ENCODE measurements at regions not wholly inside any gene's neighbourhood (a gene's known extent, or its start where the extent isn't known, plus 50 kb on each side); places are given as distances from the start of the nearest gene placed in this dataset.
"Not testable (repeated sequence)": the region's sequence is repeated elsewhere in the genome, so short reads cannot be mapped to it uniquely, and the experiment has no call there.

GRCh38 chr12:90794212-90794611 is 160.8 kb downstream of the CCER1 start:
- no peaks in the 10 kb centered on the region for H3K4me1 ChIP-seq
- intact Hi-C loops (cut with DNase I), result no loop called here
- DNase-seq, result no peak

GRCh38 chr12:90792718-90793117 is 162.3 kb downstream of the CCER1 start:
- DNase-seq; H3K36me3 ChIP-seq (ENCODE audit: insufficient read depth in 1 of 2, low read depth in 1 of 2); H3K27ac ChIP-seq; H3K4me1 ChIP-seq; H3K27me3 ChIP-seq (ENCODE audit: insufficient read depth in 3 of 3, low read length in 2 of 3); H3K4me3 ChIP-seq; ATAC-seq; H3K9me3 ChIP-seq; intact Hi-C loops (cut with DNase I): not testable (repeated sequence)
- WGBS, 3 donors, result 50 to 97% (median 97%) methylated on average over 1 of the region's 1 CpG

More at GRCh38 chr12:90794212-90794611, 160.8 kb downstream of the CCER1 start:
- Histone ChIP-seq H3K36me3 (ENCODE audit: insufficient read depth in 1 of 2, low read depth in 1 of 2) (no peaks in the 10 kb centered on the region), H3K27me3 (ENCODE audit: insufficient read depth in 3 of 3, low read length in 2 of 3) (no peaks in the 10 kb centered on the region), H3K27ac (no peak overlapping the region), H3K9me3 (no peaks in the 10 kb centered on the region), H3K4me3 (no peak overlapping the region)
- 31 to 77% (median 52%) methylated on average over 2 of the region's 2 CpGs for WGBS, 3 donors
- no peak for ATAC-seq
- TF ChIP-seq CTCF (IDR thresholded peaks at IDR 0.05), result no peak

- H3K27ac ChIP-seq, result no peak overlapping the region
- no peaks in the 10 kb centered on the region for H3K36me3 ChIP-seq (ENCODE audit: insufficient read depth in 1 of 2, low read depth in 1 of 2)
- DNase-seq, result no peak
- H3K27me3 ChIP-seq (ENCODE audit: insufficient read depth in 3 of 3, low read length in 2 of 3), result no peaks in the 10 kb centered on the region
- H3K9me3 ChIP-seq, result no peaks in the 10 kb centered on the region
- no peak for ATAC-seq
- no peaks in the 10 kb centered on the region for H3K4me1 ChIP-seq
- no peak for TF ChIP-seq CTCF (IDR thresholded peaks at IDR 0.05)
- intact Hi-C loops (cut with DNase I), result no loop called here
- WGBS, 3 donors, result 75 to 80% (median 78%) methylated on average over 3 of the region's 3 CpGs
- H3K4me3 ChIP-seq, result no peak overlapping the region
Measured at GRCh38 chr12:90791445-90791844, 163.5 kb downstream of the CCER1 start.

GRCh38 chr12:90790747-90791146 is 164.2 kb downstream of the CCER1 start:
- H3K27me3 ChIP-seq (ENCODE audit: insufficient read depth in 3 of 3, low read length in 2 of 3), result no peaks in the 10 kb centered on the region
- H3K36me3 ChIP-seq (ENCODE audit: insufficient read depth in 1 of 2, low read depth in 1 of 2), result no peaks in the 10 kb centered on the region
- H3K4me1 ChIP-seq, result no peaks in the 10 kb centered on the region
- intact Hi-C loops (cut with DNase I), result no loop called here
- DNase-seq (no peak), ATAC-seq (no peak)
- TF ChIP-seq CTCF (IDR thresholded peaks at IDR 0.05), result no peak
- H3K27ac ChIP-seq, result no peak overlapping the region
- H3K4me3 ChIP-seq, result no peak overlapping the region
- WGBS, 3 donors, result 72 to 77% (median 73%) methylated on average over 4 of the region's 4 CpGs
- H3K9me3 ChIP-seq, result no peaks in the 10 kb centered on the region

- Histone ChIP-seq H3K27me3 (ENCODE audit: insufficient read depth in 3 of 3, low read length in 2 of 3) (no peaks in the 10 kb centered on the region), H3K4me3 (no peak overlapping the region), H3K36me3 (ENCODE audit: insufficient read depth in 1 of 2, low read depth in 1 of 2) (no peaks in the 10 kb centered on the region), H3K9me3 (no peaks in the 10 kb centered on the region), H3K27ac (no peak overlapping the region), H3K4me1 (no peaks in the 10 kb centered on the region)
- ATAC-seq (no peak), DNase-seq (no peak)
- no peak for TF ChIP-seq CTCF (IDR thresholded peaks at IDR 0.05)
- WGBS, 3 donors, result 70 to 80% (median 71%) methylated on average over 1 of the region's 1 CpG
- intact Hi-C loops (cut with DNase I), result no loop called here
Measured at GRCh38 chr12:90773491-90773890, 181.5 kb downstream of the CCER1 start.

Data from psoas muscle (tissue), 7 donors.